ENCODE measurements at regions not wholly inside any gene's neighbourhood (a gene's known extent, or its start where the extent isn't known, plus 50 kb on each side); places are given as distances from the start of the nearest gene placed in this dataset.

- TF ChIP-seq GLI4 (CRISPR knock-in tag; IDR thresholded peaks at IDR 0.05; ENCODE audit: borderline replicate concordance) (no peak), SOX6 (IDR thresholded peaks at IDR 0.05) (no peak), SOX6 (CRISPR knock-in tag; IDR thresholded peaks at IDR 0.05) (no peak), CTCF (CRISPR knock-in tag; IDR thresholded peaks at IDR 0.05) (no peak), ZFAT (CRISPR knock-in tag; conservative IDR thresholded peaks at IDR 0.05) (no peak), USF2 (IDR thresholded peaks at IDR 0.05; ENCODE audit: low read depth, low read length) (no peak), USF2 (CRISPR knock-in tag; IDR thresholded peaks at IDR 0.05; ENCODE audit: borderline replicate concordance) (no peak), SUZ12 (IDR thresholded peaks at IDR 0.05; ENCODE audit: low read depth, low read length) (no peak), ZZZ3 (CRISPR knock-in tag; IDR thresholded peaks at IDR 0.05; ENCODE audit: borderline replicate concordance) (no peak), NFE2L2 (IDR thresholded peaks at IDR 0.05; ENCODE audit: low read length) (no peak)
Observed at GRCh38 chr11:113634940-113635575, 71.0 kb downstream of the TMPRSS5 start.

Measured in HepG2 (cell line).